ENCODE measurements at regions not wholly inside any gene's neighbourhood (a gene's known extent, or its start where the extent isn't known, plus 50 kb on each side); places are given as distances from the start of the nearest gene placed in this dataset. TPM values are rescaled to one million over a fixed set of nuclear protein-coding genes. Genes with fewer than 3 reads are reported as not detected.
"Not testable (repeated sequence)": the region's sequence is repeated elsewhere in the genome, so short reads cannot be mapped to it uniquely, and the experiment has no call there.

DNA sequence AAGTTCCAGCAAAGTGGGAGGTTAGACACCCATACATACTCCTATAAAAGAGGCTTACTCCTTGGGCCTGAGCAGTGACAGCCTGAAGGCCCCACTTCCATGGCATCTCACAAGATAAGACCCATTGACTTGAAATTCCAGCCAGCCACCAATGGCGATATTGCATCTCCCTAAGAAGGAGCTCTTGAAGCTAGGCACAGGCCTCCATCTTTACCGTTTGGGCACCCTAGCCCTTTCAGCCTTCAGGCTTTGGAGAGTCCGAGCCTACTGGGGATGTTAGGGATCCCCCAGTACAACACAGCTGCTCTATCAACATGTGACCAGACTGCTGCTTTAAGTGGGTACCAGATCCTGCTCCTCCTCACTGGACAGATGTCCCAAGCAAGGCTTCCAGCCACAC, 189.5 kb downstream of the MAGEE1 start:
- Histone ChIP-seq H3F3A (ENCODE audit: insufficient read depth) (no peaks in the 10 kb centered on the region), H3K9ac (no peak overlapping the region), H3K4me1 (ENCODE audit: insufficient read depth) (no peaks in the 10 kb centered on the region), H3K27ac (no peak overlapping the region), H2AFZ (no peak overlapping the region), H3K9me2 (ENCODE audit: insufficient read depth) (no peaks in the 10 kb centered on the region), H3K4me2 (ENCODE audit: unreplicated experiment) (no peak overlapping the region), H3K9me3 (ENCODE audit: low read depth) (no peaks in the 10 kb centered on the region), H4K20me1 (ENCODE audit: insufficient read depth) (no peaks in the 10 kb centered on the region), H3K4me3 (no peak overlapping the region), H3K27me3 (replicated peaks; ENCODE audit: insufficient read depth) (no peaks in the 10 kb centered on the region), H3K79me2 (ENCODE audit: insufficient read depth) (no peaks in the 10 kb centered on the region), H3K36me3 (ENCODE audit: low read depth) (no peaks in the 10 kb centered on the region)
- in situ Hi-C loops (cut with MboI) = no loop called here
- 33 to 35% methylated on average over 1 to 2 of the region's 3 CpGs for WGBS, 2 experiments (ENCODE audit: low coverage in 1 of 2, low lambda C conversion rate in 2 of 2, missing lambda C conversion rate in 2 of 2)
- DNase-seq = no peak
- TF ChIP-seq EZH2phosphoT487 (IDR thresholded peaks at IDR 0.05; ENCODE audit: insufficient read depth, low read depth) (no peak), EZH2 (IDR thresholded peaks at IDR 0.05; ENCODE audit: insufficient read depth, poor library complexity, severe bottlenecking) (no peak)

DNA sequence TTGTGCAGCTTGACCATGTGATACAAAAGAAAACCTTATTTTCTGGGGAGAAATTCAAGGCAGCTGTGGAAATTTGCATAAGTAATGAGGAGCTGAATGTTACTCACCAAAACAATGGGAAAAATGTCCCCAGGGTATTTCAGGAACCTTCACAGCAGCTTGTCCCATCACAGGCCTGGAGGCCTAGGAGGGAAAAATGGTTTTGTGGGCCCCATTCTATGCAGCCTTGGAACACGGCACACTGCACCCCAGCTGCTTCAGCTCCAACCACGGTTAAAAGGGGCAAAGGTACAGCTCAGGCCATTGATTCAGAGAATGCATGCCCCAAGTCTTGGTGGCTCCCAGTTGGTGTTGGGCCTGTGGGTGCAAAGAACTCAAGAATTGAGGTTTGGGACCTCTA, 216.1 kb downstream of the MAGEE1 start:
- Histone ChIP-seq H3K9ac (no peak overlapping the region), H3F3A (ENCODE audit: insufficient read depth) (no peaks in the 10 kb centered on the region), H3K4me2 (ENCODE audit: unreplicated experiment) (no peak overlapping the region), H3K4me3 (no peak overlapping the region), H3K27me3 (replicated peaks; ENCODE audit: insufficient read depth) (no peaks in the 10 kb centered on the region), H3K4me1 (ENCODE audit: insufficient read depth) (no peaks in the 10 kb centered on the region), H3K79me2 (ENCODE audit: insufficient read depth) (no peaks in the 10 kb centered on the region), H3K27ac (no peak overlapping the region), H3K9me3 (ENCODE audit: low read depth) (no peaks in the 10 kb centered on the region), H3K36me3 (ENCODE audit: low read depth) (no peaks in the 10 kb centered on the region), H4K20me1 (ENCODE audit: insufficient read depth) (no peaks in the 10 kb centered on the region), H2AFZ (no peak overlapping the region), H3K9me2 (ENCODE audit: insufficient read depth) (no peaks in the 10 kb centered on the region)
- TF ChIP-seq EZH2 (IDR thresholded peaks at IDR 0.05; ENCODE audit: insufficient read depth, poor library complexity, severe bottlenecking) (no peak), EZH2phosphoT487 (IDR thresholded peaks at IDR 0.05; ENCODE audit: insufficient read depth, low read depth) (no peak)
- WGBS, 2 experiments (ENCODE audit: low coverage in 1 of 2, low lambda C conversion rate in 2 of 2, missing lambda C conversion rate in 2 of 2) = 0% methylated on average over 2 of the region's 2 CpGs; no CpG with 5 or more reads in 1 of the 2 experiments
- no peak for DNase-seq
- in situ Hi-C loops (cut with MboI) = no loop called here

GRCh38 chrX:76651369-76651768, 223.9 kb downstream of the MAGEE1 start:
- WGBS, 2 experiments (ENCODE audit: low coverage in 1 of 2, low lambda C conversion rate in 2 of 2, missing lambda C conversion rate in 2 of 2) = 2 to 3% methylated on average over 3 of the region's 3 CpGs
- H4K20me1 ChIP-seq (ENCODE audit: insufficient read depth); H3K27ac ChIP-seq; H2AFZ ChIP-seq; H3K4me1 ChIP-seq (ENCODE audit: insufficient read depth); H3K9ac ChIP-seq; H3K4me3 ChIP-seq; DNase-seq; H3K27me3 ChIP-seq (replicated peaks; ENCODE audit: insufficient read depth); H3K36me3 ChIP-seq (ENCODE audit: low read depth); in situ Hi-C loops (cut with MboI); H3K9me2 ChIP-seq (ENCODE audit: insufficient read depth); H3K4me2 ChIP-seq (ENCODE audit: unreplicated experiment); H3K9me3 ChIP-seq (ENCODE audit: low read depth); H3K79me2 ChIP-seq (ENCODE audit: insufficient read depth); H3F3A ChIP-seq (ENCODE audit: insufficient read depth): not testable (repeated sequence)

DNA sequence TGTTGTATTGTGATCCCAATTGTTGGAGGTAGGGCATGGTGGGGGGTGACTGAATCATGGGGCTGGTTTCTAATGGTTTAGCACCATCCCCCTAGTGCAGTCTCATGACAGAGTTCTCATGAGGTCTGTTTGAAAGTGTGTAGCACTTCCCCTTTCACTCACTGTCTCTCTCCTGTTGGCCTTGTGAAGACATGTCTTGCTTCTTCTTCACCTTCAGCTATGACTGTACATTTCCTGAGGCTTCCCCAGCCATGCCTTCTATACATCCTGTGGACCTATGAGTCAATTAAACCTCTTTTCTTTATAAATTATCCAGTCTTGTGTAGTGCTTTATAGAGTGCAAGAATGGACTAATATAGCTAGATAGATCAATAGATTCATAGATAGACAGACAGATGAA, 230.0 kb downstream of the MAGEE1 start:
- H3K79me2 ChIP-seq (ENCODE audit: insufficient read depth) = no peaks in the 10 kb centered on the region
- H3K4me1 ChIP-seq (ENCODE audit: insufficient read depth) = no peaks in the 10 kb centered on the region
- no peak overlapping the region for H3K4me3 ChIP-seq
- H2AFZ ChIP-seq = no peak overlapping the region
- no peaks in the 10 kb centered on the region for H3K27me3 ChIP-seq (replicated peaks; ENCODE audit: insufficient read depth)
- in situ Hi-C loops (cut with MboI) = no loop called here
- no peak for DNase-seq
- H3K36me3 ChIP-seq (ENCODE audit: low read depth) = no peaks in the 10 kb centered on the region
- no peak overlapping the region for H3K27ac ChIP-seq
- H3F3A ChIP-seq (ENCODE audit: insufficient read depth) = no peaks in the 10 kb centered on the region
- no peaks in the 10 kb centered on the region for H4K20me1 ChIP-seq (ENCODE audit: insufficient read depth)
- TF ChIP-seq EZH2phosphoT487 (IDR thresholded peaks at IDR 0.05; ENCODE audit: insufficient read depth, low read depth) (no peak), EZH2 (IDR thresholded peaks at IDR 0.05; ENCODE audit: insufficient read depth, poor library complexity, severe bottlenecking) (no peak)
- no peaks in the 10 kb centered on the region for H3K9me2 ChIP-seq (ENCODE audit: insufficient read depth)
- H3K9me3 ChIP-seq (ENCODE audit: low read depth) = no peaks in the 10 kb centered on the region
- no peak overlapping the region for H3K9ac ChIP-seq
- no peak overlapping the region for H3K4me2 ChIP-seq (ENCODE audit: unreplicated experiment)

Small RNA genes lying in the stretch of these regions (small RNA-seq; reads per million reads assigned to genes)
- not detected for gene RNA5SP508 (ENCODE audit: low read depth, low replicate concordance)
